HG03342 (cell line): ENCODE measurements at regions not wholly inside any gene's neighbourhood (a gene's known extent, or its start where the extent isn't known, plus 50 kb on each side); places are given as distances from the start of the nearest gene placed in this dataset.

Source experiments
- ATAC-seq: cut with Tn5 transposase; IDR thresholded peaks from one replicate; pipeline ENCODE4 v1.9.1; 2021; ENCODE audit warnings: mild to moderate bottlenecking, moderate library complexity; ENCODE audit not compliant: unreplicated experiment

GRCh38 chr2:128640845-128641360 lies 322.2 kb upstream of the HS6ST1 start:
- ATAC-seq = no peak

GRCh38 chr2:128641421-128642080 lies 322.9 kb upstream of the HS6ST1 start:
- ATAC-seq = no peak

GRCh38 chr2:128642316-128642715 lies 323.6 kb upstream of the HS6ST1 start:
- no peak for ATAC-seq

- no peak for ATAC-seq
These were observed 324.2 kb upstream of the HS6ST1 start for GRCh38 chr2:128642821-128643220.

GRCh38 chr2:128643221-128644065 lies 324.8 kb upstream of the HS6ST1 start:
- ATAC-seq = no peak

- ATAC-seq = no peak
These were observed 325.5 kb upstream of the HS6ST1 start for GRCh38 chr2:128644156-128644555.

- ATAC-seq = no peak
These were observed 326.1 kb upstream of the HS6ST1 start for GRCh38 chr2:128644718-128645256.

GRCh38 chr2:128645631-128646030 lies 327.0 kb upstream of the HS6ST1 start:
- no peak for ATAC-seq

- ATAC-seq = no peak
These were observed 327.4 kb upstream of the HS6ST1 start for GRCh38 chr2:128646091-128646490.

GRCh38 chr2:128646691-128647090 lies 328.0 kb upstream of the HS6ST1 start:
- no peak for ATAC-seq

GRCh38 chr2:128651000-128651399 lies 332.3 kb upstream of the HS6ST1 start:
- no peak for ATAC-seq

GRCh38 chr2:128654408-128654807 lies 335.7 kb upstream of the HS6ST1 start:
- no peak for ATAC-seq

GRCh38 chr2:128660836-128661235 lies 342.2 kb upstream of the HS6ST1 start:
- no peak for ATAC-seq

GRCh38 chr2:128661311-128661710 lies 342.6 kb upstream of the HS6ST1 start:
- ATAC-seq = no peak

GRCh38 chr2:128662051-128662471 lies 343.4 kb upstream of the HS6ST1 start:
- ATAC-seq = no peak

GRCh38 chr2:128663371-128664050 lies 344.8 kb upstream of the HS6ST1 start:
- ATAC-seq = no peak

- ATAC-seq = no peak
These were observed 345.9 kb upstream of the HS6ST1 start for GRCh38 chr2:128664499-128664971.

GRCh38 chr2:128665113-128665512 lies 346.4 kb upstream of the HS6ST1 start:
- ATAC-seq = no peak

- ATAC-seq = no peak
These were observed 347.9 kb upstream of the HS6ST1 start for GRCh38 chr2:128666596-128666995.

GRCh38 chr2:128667391-128667790 lies 348.7 kb upstream of the HS6ST1 start:
- no peak for ATAC-seq

- ATAC-seq = no peak
These were observed 350.3 kb upstream of the HS6ST1 start for GRCh38 chr2:128668946-128669345.
